GM23248 (cell line): ENCODE measurements at regions not wholly inside any gene's neighbourhood (a gene's known extent, or its start where the extent isn't known, plus 50 kb on each side); places are given as distances from the start of the nearest gene placed in this dataset.

Experiments used
- EZH2 ChIP-seq: fragments of 200-600 bp; sonication (generic); IDR thresholded peaks from 2 replicates; pipeline ENCODE4 v1.6.1; 2018; ENCODE audit warnings: antibody characterized with exemption, mild to moderate bottlenecking; ENCODE audit not compliant: insufficient read depth, poor library complexity, severe bottlenecking
- EZH2phosphoT487 ChIP-seq: fragments of 200-600 bp; sonication (generic); IDR thresholded peaks from 2 replicates; pipeline ENCODE4 v1.6.1; 2018; ENCODE audit warnings: antibody characterized with exemption, moderate library complexity, mild to moderate bottlenecking, low read depth; ENCODE audit not compliant: insufficient read depth

- TF ChIP-seq EZH2 (no peak), EZH2phosphoT487 (no peak)
Measured at GRCh38 chr2:237205561-237205971, 119.9 kb downstream of the COPS8 start.
